Duodenal mucosa (tissue), 2 donors: ENCODE measurements at regions not wholly inside any gene's neighbourhood (a gene's known extent, or its start where the extent isn't known, plus 50 kb on each side); places are given as distances from the start of the nearest gene placed in this dataset.

Experiments used
- H3K27ac ChIP-seq: one replicate; pipeline ENCODE4 v1.7.0; 2013; ENCODE audit warnings: low read depth, low read length
- H3K27me3 ChIP-seq, 2 donors: one replicate each; pipeline ENCODE4 v1.7.0; 2013; ENCODE audit warnings: low read length in 2 of 2, control low read depth in 1 of 2; ENCODE audit not compliant: insufficient read depth in 2 of 2, control insufficient read depth in 1 of 2
- H3K36me3 ChIP-seq, 2 donors: one replicate each; pipeline ENCODE4 v1.7.0; 2013; ENCODE audit warnings: low read length in 2 of 2, control low read depth in 1 of 2; ENCODE audit not compliant: insufficient read depth in 2 of 2, control insufficient read depth in 1 of 2
- H3K4me1 ChIP-seq, 2 donors: one replicate each; pipeline ENCODE4 v1.7.0; 2013; ENCODE audit warnings: low read length in 2 of 2, control low read depth in 1 of 2; ENCODE audit not compliant: insufficient read depth in 2 of 2, control insufficient read depth in 1 of 2
- H3K4me3 ChIP-seq, 2 donors: one replicate each; pipeline ENCODE4 v1.7.0; 2013; ENCODE audit warnings: low read length in 2 of 2, low read depth in 1 of 2
- H3K9ac ChIP-seq, 2 donors: one replicate each; pipeline ENCODE4 v1.7.0; 2013; ENCODE audit warnings: low read length in 2 of 2, low read depth in 1 of 2
- H3K9me3 ChIP-seq, 2 donors: one replicate each; pipeline ENCODE4 v1.7.0; 2013; ENCODE audit warnings: low read length in 2 of 2, control low read depth in 1 of 2; ENCODE audit not compliant: control insufficient read depth in 1 of 2

DNA sequence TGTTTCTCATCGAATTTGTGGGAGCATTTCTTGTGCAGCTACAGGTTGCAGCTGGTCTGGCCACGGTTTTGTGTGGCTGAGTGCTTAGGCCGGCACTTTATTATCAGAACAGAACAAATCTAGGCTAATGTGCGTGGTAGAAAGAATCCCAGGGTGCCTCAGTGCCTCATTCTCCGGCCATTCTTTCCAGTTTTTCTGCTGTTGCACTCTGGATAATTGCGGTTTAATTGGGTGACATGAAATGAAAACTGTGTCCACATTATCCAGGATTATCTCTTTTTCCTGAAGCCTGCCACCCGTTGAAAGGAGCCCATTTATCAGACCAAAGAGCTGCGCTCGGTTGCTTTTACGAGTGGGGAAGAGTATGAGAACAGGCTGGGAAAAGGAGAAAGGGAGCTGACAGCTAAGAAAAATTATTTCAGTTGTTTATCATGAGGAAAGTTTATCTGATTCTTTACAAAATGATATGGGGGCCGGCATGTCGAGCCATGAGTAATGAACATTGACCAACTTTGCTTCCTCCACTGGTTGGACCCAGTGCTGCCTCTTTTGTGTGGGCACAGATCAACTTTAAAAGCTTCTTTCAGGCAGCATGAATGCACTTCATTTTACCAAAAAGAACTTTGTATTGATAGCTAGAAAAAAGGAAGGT lies 117.0 kb upstream of the SOX21 start:
- Histone ChIP-seq H3K9ac (no peak overlapping the region), H3K9me3 (no peaks in the 10 kb centered on the region), H3K27me3 (no peaks in the 10 kb centered on the region), H3K27ac (no peak overlapping the region), H3K4me3 (no peak overlapping the region), H3K4me1 (no peaks in the 10 kb centered on the region), H3K36me3 (no peaks in the 10 kb centered on the region)

DNA sequence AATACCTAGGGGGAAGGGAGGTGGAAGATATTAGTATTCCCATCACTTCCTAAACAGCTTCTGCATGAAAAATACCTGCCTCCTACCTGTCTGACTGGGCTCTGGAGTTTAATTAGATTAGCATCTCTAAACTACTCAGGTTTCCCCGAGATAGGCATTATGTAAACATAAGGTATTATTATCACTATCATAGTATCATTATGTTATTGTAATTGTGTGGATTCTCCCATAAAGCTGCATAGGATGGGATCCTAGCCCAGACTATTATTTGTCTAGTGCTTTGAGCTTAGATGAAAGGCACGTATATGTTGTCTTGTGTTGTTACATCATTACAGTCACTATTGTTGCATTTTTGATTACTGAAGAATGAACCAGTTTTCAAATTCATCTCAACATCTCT lies 115.2 kb upstream of the SOX21 start:
- no peaks in the 10 kb centered on the region for H3K36me3 ChIP-seq
- no peak overlapping the region for H3K27ac ChIP-seq
- no peaks in the 10 kb centered on the region for H3K9me3 ChIP-seq
- no peak overlapping the region for H3K4me3 ChIP-seq
- no peaks in the 10 kb centered on the region for H3K4me1 ChIP-seq
- no peaks in the 10 kb centered on the region for H3K27me3 ChIP-seq
- H3K9ac ChIP-seq: no peak overlapping the region

DNA sequence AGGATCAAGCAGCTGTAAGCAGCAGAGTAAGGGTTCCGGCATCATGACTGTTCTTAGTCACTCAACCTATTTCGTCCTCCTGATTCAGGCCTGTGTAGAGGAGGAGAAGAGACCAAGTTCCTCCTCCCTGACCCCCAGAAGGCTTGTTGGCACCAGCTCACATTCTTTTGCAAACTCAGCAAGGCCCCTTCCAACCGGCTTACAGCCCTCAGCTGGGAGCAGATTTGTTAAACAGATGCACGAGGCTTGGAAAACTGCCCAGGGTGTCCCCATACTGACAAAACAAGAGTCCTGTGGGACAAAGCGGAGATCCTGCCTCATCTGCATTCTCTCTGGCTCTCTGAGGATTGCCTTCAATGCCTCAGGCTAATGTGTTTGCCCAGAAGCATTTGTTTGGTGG lies 113.2 kb upstream of the SOX21 start:
- Histone ChIP-seq H3K27me3 (no peaks in the 10 kb centered on the region), H3K9ac (no peak overlapping the region), H3K4me1 (no peaks in the 10 kb centered on the region), H3K36me3 (no peaks in the 10 kb centered on the region), H3K4me3 (no peak overlapping the region), H3K27ac (no peak overlapping the region), H3K9me3 (no peaks in the 10 kb centered on the region)

DNA sequence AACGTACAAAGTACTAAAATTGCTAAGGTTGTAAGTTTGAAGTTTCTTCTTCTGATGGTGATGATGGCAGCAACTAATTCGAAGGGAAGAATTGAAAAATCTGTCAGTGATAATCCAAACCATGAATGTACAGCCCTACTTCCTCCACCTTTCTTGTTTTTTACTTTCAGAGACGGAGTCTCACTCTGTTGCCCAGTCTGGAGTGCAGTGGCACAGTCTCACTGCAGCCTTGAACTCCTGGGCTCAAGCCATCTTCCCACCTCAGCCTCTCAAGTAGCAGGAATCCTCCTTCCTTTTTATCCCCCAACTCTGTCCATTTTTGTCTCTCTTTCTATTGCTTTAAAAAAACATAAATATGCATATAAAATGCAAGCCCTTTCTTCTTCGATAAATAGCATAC lies 112.3 kb upstream of the SOX21 start:
- Histone ChIP-seq H3K27me3 (no peaks in the 10 kb centered on the region), H3K4me1 (no peaks in the 10 kb centered on the region), H3K36me3 (no peaks in the 10 kb centered on the region), H3K9me3 (no peaks in the 10 kb centered on the region), H3K9ac (no peak overlapping the region), H3K27ac (no peak overlapping the region), H3K4me3 (no peak overlapping the region)

DNA sequence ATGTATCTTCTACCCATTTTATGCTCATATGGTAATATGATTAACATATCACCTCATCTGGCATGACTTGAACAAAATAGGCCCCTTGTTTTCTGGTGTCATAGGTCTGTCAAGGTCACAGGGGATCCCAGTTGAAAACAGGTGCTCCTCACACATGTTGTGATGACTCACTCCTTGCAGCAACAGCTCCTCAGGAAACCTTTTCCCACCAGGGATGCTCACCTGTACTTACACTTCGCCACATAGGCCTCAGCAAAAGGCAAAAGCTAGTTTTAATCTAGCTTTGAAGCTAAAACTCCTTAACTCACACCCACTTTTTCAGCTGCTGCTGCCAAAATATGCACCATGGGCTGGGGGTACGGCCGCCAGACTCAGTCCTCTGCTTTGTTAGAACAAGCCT lies 110.0 kb upstream of the SOX21 start:
- H3K27ac ChIP-seq: no peak overlapping the region
- H3K4me1 ChIP-seq: no peaks in the 10 kb centered on the region
- H3K9me3 ChIP-seq: no peaks in the 10 kb centered on the region
- no peak overlapping the region for H3K9ac ChIP-seq
- H3K4me3 ChIP-seq: no peak overlapping the region
- no peaks in the 10 kb centered on the region for H3K27me3 ChIP-seq
- no peaks in the 10 kb centered on the region for H3K36me3 ChIP-seq

DNA sequence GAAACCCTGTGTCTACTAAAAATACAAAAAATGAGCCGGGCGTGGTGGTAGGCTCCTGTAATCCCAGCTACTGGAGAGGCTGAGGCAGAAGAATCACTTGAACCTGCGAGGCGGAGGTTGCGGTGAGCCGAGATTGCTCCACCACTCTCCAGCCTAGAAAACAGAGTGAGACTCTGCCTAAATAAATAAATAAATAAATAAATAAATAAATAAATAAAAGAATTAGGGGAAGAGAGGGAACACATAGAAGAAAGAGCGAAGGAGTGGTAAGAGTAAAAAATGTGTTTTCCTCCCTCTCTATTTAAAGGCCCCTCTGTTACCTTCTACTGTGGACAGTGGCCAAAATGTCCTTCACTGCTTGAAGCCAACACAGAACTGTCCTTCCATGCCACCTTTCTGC lies 103.9 kb upstream of the SOX21 start:
- H3K9ac ChIP-seq: no peak overlapping the region
- H3K9me3 ChIP-seq: no peaks in the 10 kb centered on the region
- no peaks in the 10 kb centered on the region for H3K4me1 ChIP-seq
- H3K36me3 ChIP-seq: no peaks in the 10 kb centered on the region
- H3K4me3 ChIP-seq: no peak overlapping the region
- H3K27ac ChIP-seq: no peak overlapping the region
- H3K27me3 ChIP-seq: no peaks in the 10 kb centered on the region

DNA sequence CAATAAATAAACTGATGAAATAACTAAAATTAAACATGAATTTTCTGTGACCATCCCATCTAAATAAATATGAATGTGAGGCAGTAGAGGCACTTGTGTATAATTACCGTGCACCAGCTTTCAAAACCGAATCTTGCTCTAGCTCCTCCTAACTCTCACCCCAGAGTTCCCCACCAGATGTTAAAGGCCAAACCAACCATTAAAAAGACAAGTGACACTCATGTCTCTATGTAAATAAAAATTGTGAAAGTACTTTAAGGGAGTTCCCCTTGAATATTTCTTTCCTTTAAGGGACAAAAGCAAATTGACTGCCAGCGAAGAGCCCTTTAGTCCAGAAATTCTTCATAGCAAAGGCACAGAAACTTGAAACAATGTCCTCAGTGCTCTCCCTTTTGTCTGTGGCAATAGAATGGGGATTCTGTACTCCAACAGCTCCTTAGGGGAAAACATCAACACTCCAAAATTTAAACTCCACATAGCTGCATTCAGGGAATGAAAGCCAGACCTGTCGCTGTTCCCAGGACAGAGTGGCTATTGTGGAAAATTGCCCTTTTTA lies 101.7 kb upstream of the SOX21 start:
- H3K4me3 ChIP-seq: no peak overlapping the region
- H3K27ac ChIP-seq: no peak overlapping the region

DNA sequence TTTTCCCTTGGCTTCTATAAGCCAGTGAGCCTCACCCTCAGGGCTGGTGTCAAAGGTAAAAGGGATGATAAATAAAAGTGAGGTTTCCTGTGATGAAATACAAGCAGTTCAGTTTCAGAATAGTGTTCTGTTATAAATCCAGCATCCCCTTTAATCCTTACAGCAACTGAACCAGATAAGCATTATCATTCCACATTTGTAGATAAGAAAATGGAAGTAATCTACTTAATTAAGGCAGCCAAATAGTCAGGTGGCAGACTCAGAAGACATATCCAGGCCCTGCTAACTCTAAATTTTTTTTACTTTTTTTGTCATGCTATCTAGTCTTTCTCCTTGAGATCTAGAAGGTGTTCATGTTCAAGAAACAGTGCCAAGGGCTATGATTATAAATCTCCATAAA lies 99.4 kb upstream of the SOX21 start:
- H3K27ac ChIP-seq: no peak overlapping the region
- H3K4me1 ChIP-seq: no peaks in the 10 kb centered on the region
- no peak overlapping the region for H3K9ac ChIP-seq
- H3K9me3 ChIP-seq: no peaks in the 10 kb centered on the region
- no peak overlapping the region for H3K4me3 ChIP-seq
- no peaks in the 10 kb centered on the region for H3K27me3 ChIP-seq
- H3K36me3 ChIP-seq: no peaks in the 10 kb centered on the region

More for the DNA sequence above, 101.7 kb upstream of the SOX21 start:
- no peak overlapping the region for H3K9ac ChIP-seq
- no peaks in the 10 kb centered on the region for H3K27me3 ChIP-seq
- H3K9me3 ChIP-seq: no peaks in the 10 kb centered on the region
- H3K36me3 ChIP-seq: no peaks in the 10 kb centered on the region
- H3K4me1 ChIP-seq: no peaks in the 10 kb centered on the region

DNA sequence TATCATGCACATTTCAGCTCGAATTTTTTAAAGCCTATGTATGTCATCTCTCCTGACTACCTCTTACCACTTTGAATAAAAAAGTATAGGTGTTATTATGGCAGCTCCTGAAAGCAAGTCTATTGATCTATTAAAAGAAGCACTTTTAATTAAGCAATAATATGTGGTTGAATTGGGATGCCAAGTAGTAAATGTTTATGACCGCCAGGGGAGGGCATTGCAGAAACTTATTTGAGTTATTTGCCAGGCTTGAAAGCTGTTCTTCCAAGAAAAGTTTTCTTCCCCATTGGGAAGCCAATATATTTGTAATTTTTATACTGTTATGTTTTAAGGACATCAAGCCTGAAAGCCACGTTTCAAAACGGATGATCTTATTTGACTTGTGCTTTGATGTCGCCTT lies 88.1 kb upstream of the SOX21 start:
- no peaks in the 10 kb centered on the region for H3K36me3 ChIP-seq
- H3K9ac ChIP-seq: no peak overlapping the region
- H3K27me3 ChIP-seq: no peaks in the 10 kb centered on the region
- H3K4me3 ChIP-seq: no peak overlapping the region
- H3K9me3 ChIP-seq: no peaks in the 10 kb centered on the region
- no peaks in the 10 kb centered on the region for H3K4me1 ChIP-seq
- no peak overlapping the region for H3K27ac ChIP-seq

DNA sequence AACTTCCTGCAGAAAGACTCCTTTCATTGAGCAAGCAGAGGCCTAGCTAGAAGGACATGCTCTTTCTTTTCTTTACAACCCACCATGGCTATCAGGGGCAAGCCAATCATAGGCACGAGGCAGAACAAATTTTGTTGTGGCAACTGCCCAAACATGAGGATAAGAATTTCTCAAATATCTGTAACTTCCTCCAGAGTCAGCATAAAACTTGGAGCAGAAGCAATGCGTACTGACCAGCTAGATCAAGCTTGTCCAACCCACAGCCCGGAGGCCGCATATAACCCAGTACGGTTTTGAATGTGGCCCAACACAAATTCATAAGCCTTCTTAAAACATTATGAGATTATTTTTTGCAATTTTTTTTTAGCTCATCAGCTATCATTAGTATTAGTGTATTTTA lies 87.0 kb upstream of the SOX21 start:
- Histone ChIP-seq H3K4me3 (no peak overlapping the region), H3K4me1 (no peaks in the 10 kb centered on the region), H3K27me3 (no peaks in the 10 kb centered on the region), H3K27ac (no peak overlapping the region), H3K9ac (no peak overlapping the region), H3K9me3 (no peaks in the 10 kb centered on the region), H3K36me3 (no peaks in the 10 kb centered on the region)

DNA sequence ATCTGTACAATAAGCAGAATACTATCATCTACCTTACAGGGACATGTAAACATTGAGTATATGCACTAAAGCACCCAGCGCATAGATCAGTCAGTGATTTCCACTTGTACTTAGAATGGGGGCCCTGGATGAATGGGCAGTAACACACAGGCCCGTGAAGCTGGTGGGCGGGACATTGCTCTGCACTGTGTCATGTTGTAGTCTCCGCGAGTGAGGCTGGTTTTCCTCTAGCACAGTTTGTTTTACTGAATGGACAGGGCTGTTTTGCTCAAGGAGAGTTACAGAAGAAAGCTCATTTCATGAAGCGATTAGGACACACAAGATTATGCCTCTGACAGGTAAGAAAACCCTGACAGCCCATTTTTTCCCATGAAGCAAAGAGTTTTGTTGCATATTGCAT lies 86.4 kb upstream of the SOX21 start:
- Histone ChIP-seq H3K27me3 (no peaks in the 10 kb centered on the region), H3K9ac (no peak overlapping the region), H3K9me3 (no peaks in the 10 kb centered on the region), H3K4me3 (no peak overlapping the region), H3K36me3 (no peaks in the 10 kb centered on the region), H3K4me1 (no peaks in the 10 kb centered on the region), H3K27ac (no peak overlapping the region)
